ENCODE measurements at regions not wholly inside any gene's neighbourhood (a gene's known extent, or its start where the extent isn't known, plus 50 kb on each side); places are given as distances from the start of the nearest gene placed in this dataset.
A peak's percentile ranks its signal among the peaks of the same experiment; 100 is the strongest.
"Not testable (repeated sequence)": the region's sequence is repeated elsewhere in the genome, so short reads cannot be mapped to it uniquely, and the experiment has no call there.

- peak; percentile 37 for DNase-seq (ENCODE audit: low spot score)
Observed at GRCh38 chr15:38002883-38003477, 68.5 kb downstream of the TMCO5A start.

- no peak for DNase-seq (ENCODE audit: low spot score)
Observed at GRCh38 chr15:38004218-38004861, 69.9 kb downstream of the TMCO5A start.

GRCh38 chr15:38005953-38006808 is 71.7 kb downstream of the TMCO5A start:
- no peak for DNase-seq (ENCODE audit: low spot score)

GRCh38 chr15:38010395-38010794 is 76.0 kb downstream of the TMCO5A start:
- no peak for DNase-seq (ENCODE audit: low spot score)

- DNase-seq (ENCODE audit: low spot score), result no peak
Observed at GRCh38 chr15:38012894-38013293, 78.5 kb downstream of the TMCO5A start.

- no peak for DNase-seq (ENCODE audit: low spot score)
Observed at GRCh38 chr15:38017721-38018120, 83.3 kb downstream of the TMCO5A start.

- DNase-seq (ENCODE audit: low spot score), result no peak
Observed at GRCh38 chr15:38019066-38019465, 84.6 kb downstream of the TMCO5A start.

GRCh38 chr15:38021259-38021658 is 86.8 kb downstream of the TMCO5A start:
- DNase-seq (ENCODE audit: low spot score), result no peak

GRCh38 chr15:38024293-38025091 is 90.1 kb downstream of the TMCO5A start:
- DNase-seq (ENCODE audit: low spot score), result no peak

- not testable (repeated sequence) for DNase-seq (ENCODE audit: low spot score)
Observed at GRCh38 chr15:38025656-38026055, 91.2 kb downstream of the TMCO5A start.

- peak; percentile 31 for DNase-seq (ENCODE audit: low spot score)
Observed at GRCh38 chr15:38028869-38029268, 94.4 kb downstream of the TMCO5A start.

- no peak for DNase-seq (ENCODE audit: low spot score)
Observed at GRCh38 chr15:38029736-38030135, 95.3 kb downstream of the TMCO5A start.

- no peak for DNase-seq (ENCODE audit: low spot score)
Observed at GRCh38 chr15:38030609-38031008, 96.2 kb downstream of the TMCO5A start.

- no peak for DNase-seq (ENCODE audit: low spot score)
Observed at GRCh38 chr15:38035701-38036100, 101.3 kb downstream of the TMCO5A start.

- DNase-seq (ENCODE audit: low spot score), result no peak
Observed at GRCh38 chr15:38036790-38037338, 102.4 kb downstream of the TMCO5A start.

GRCh38 chr15:38038659-38039442 is 104.4 kb downstream of the TMCO5A start:
- peak; percentile 51 for DNase-seq (ENCODE audit: low spot score)

- DNase-seq (ENCODE audit: low spot score), result no peak
Observed at GRCh38 chr15:38040615-38041014, 106.2 kb downstream of the TMCO5A start.

- no peak for DNase-seq (ENCODE audit: low spot score)
Observed at GRCh38 chr15:38041576-38041975, 107.1 kb downstream of the TMCO5A start.

- no peak for DNase-seq (ENCODE audit: low spot score)
Observed at GRCh38 chr15:38042211-38042610, 107.8 kb downstream of the TMCO5A start.

- DNase-seq (ENCODE audit: low spot score), result no peak
Observed at GRCh38 chr15:38042707-38043445, 108.4 kb downstream of the TMCO5A start.

Data from hepatic stellate cell (primary cell).